Loucy (cell line): ENCODE measurements at regions not wholly inside any gene's neighbourhood (a gene's known extent, or its start where the extent isn't known, plus 50 kb on each side); places are given as distances from the start of the nearest gene placed in this dataset.

Experiments used
- H2AFZ ChIP-seq: fragments of 200-600 bp; sonication (generic); 2 replicates; pipeline ENCODE4 v1.6.0; 2016; ENCODE audit warnings: antibody characterized with exemption, mild to moderate bottlenecking, low read length, moderate library complexity
- H3F3A ChIP-seq: fragments of 200-600 bp; 2 replicates; pipeline ENCODE4 v1.6.0; 2016; ENCODE audit warnings: antibody characterized with exemption, low read depth, mild to moderate bottlenecking
- H3K27me3 ChIP-seq: fragments of 200-600 bp; sonication (generic); 2 replicates; pipeline ENCODE4 v1.6.1; 2014; ENCODE audit warnings: low read length, mild to moderate bottlenecking; ENCODE audit not compliant: insufficient read depth, poor library complexity, severe bottlenecking
- H3K36me3 ChIP-seq: fragments of 200-600 bp; sonication (generic); 2 replicates; pipeline ENCODE4 v1.6.1; 2016; ENCODE audit warnings: low read length; ENCODE audit not compliant: insufficient read depth
- H3K4me1 ChIP-seq: fragments of 200-600 bp; sonication (generic); 2 replicates; pipeline ENCODE4 v1.5.1; 2014; ENCODE audit warnings: low read length, mild to moderate bottlenecking; ENCODE audit not compliant: insufficient read depth, poor library complexity, severe bottlenecking
- H3K4me2 ChIP-seq: fragments of 200-600 bp; sonication (generic); 2 replicates; pipeline ENCODE4 v1.6.0; 2014; ENCODE audit warnings: antibody characterized with exemption, low read length, low read depth, mild to moderate bottlenecking; ENCODE audit not compliant: poor library complexity, severe bottlenecking
- H3K4me3 ChIP-seq: fragments of 200-600 bp; sonication (generic); 2 replicates; pipeline ENCODE4 v1.5.1; 2014; ENCODE audit warnings: low read length, mild to moderate bottlenecking, mixed read lengths; ENCODE audit not compliant: poor library complexity, severe bottlenecking
- H3K79me2 ChIP-seq: fragments of 200-600 bp; sonication (generic); 2 replicates; pipeline ENCODE4 v1.6.1; 2014; ENCODE audit warnings: low read length; ENCODE audit not compliant: insufficient read depth
- H3K9ac ChIP-seq: fragments of 200-600 bp; sonication (generic); 2 replicates; pipeline ENCODE4 v1.6.0; 2014; ENCODE audit warnings: mild to moderate bottlenecking, low read depth, low read length, moderate library complexity; ENCODE audit not compliant: poor library complexity, severe bottlenecking
- H3K9me2 ChIP-seq: fragments of 200-600 bp; sonication (generic); replicated peaks from 2 replicates; pipeline ENCODE4 v1.6.1; 2016; ENCODE audit warnings: low read depth, low read length, mixed read lengths
- H3K9me3 ChIP-seq: fragments of 200-600 bp; sonication (generic); 2 replicates; pipeline ENCODE4 v1.6.1; 2014; ENCODE audit warnings: mild to moderate bottlenecking, antibody characterized with exemption, low read length, low read depth; ENCODE audit not compliant: insufficient read depth
- H4K20me1 ChIP-seq: fragments of 200-600 bp; sonication (generic); 2 replicates; pipeline ENCODE4 v1.6.0; 2014; ENCODE audit warnings: antibody characterized with exemption, low read length, mild to moderate bottlenecking; ENCODE audit not compliant: insufficient read depth, poor library complexity, severe bottlenecking
- CTCF ChIP-seq: fragments of 200-600 bp; sonication (generic); conservative IDR thresholded peaks from 2 replicates; pipeline ENCODE4 v1.5.1; 2014; ENCODE audit warnings: mild to moderate bottlenecking, antibody characterized with exemption, low read length
- EZH2phosphoT487 ChIP-seq: fragments of 200-600 bp; IDR thresholded peaks from 2 replicates; pipeline ENCODE4 v1.6.1; 2018; ENCODE audit warnings: antibody characterized with exemption, mild to moderate bottlenecking, moderate library complexity, borderline replicate concordance

DNA sequence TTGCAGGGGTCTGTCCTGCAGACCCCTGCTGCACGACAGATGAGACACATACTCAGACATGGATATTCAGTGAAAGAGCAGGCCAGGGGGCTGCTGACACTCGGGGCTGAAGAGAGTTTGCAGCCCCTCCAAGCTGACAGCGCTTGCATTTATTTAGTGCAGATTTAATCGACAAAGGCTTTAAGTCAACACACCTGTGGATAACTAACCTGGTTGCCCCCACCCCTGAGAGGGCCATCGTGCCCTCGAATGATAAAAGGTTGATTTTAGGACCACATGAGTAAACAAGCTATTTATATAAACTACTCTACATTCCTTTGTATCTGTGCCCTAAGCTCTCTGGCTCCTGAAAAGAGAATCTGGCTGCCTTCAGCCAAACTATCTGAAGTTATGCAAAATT is 708.2 kb upstream of the LRRN3 start:
- H3K27me3 ChIP-seq, result no peaks in the 10 kb centered on the region
- no peaks in the 10 kb centered on the region for H3K36me3 ChIP-seq
- no peak overlapping the region for H3K4me2 ChIP-seq
- H3K79me2 ChIP-seq, result no peaks in the 10 kb centered on the region
- H3K9me2 ChIP-seq, result no peaks in the 10 kb centered on the region
- H2AFZ ChIP-seq, result no peak overlapping the region
- no peaks in the 10 kb centered on the region for H3K4me1 ChIP-seq
- H3K9ac ChIP-seq, result no peak overlapping the region
- no peak for TF ChIP-seq CTCF
- no peak for TF ChIP-seq EZH2phosphoT487
- H3K9me3 ChIP-seq, result no peaks in the 10 kb centered on the region
- no peak overlapping the region for H3K4me3 ChIP-seq
- no peaks in the 10 kb centered on the region for H3F3A ChIP-seq
- no peaks in the 10 kb centered on the region for H4K20me1 ChIP-seq

DNA sequence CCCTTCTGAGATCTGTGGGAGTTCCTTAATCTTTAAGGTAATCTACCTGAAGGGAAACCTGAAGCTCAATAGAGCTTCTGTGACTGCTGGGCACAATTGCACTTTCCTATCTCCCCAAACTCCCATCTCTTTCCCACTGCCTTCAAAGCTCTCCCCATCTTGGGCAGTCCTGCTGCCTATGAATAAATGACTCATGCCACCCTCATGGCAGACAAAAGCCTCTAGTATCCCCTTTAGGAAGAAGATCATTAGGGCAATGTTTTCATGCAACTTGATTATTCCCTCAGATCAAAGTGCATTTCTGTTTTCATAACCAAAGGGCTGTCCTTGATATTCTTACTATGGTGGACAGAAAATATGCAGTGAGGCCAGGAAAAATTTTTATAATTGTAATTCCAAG is 704.9 kb upstream of the LRRN3 start:
- no peak overlapping the region for H3K4me2 ChIP-seq
- no peaks in the 10 kb centered on the region for H3K9me3 ChIP-seq
- H3K36me3 ChIP-seq, result no peaks in the 10 kb centered on the region
- no peaks in the 10 kb centered on the region for H3K9me2 ChIP-seq
- no peaks in the 10 kb centered on the region for H4K20me1 ChIP-seq
- no peak overlapping the region for H3K9ac ChIP-seq
- H3K4me3 ChIP-seq, result no peak overlapping the region
- H2AFZ ChIP-seq, result no peak overlapping the region
- no peaks in the 10 kb centered on the region for H3K79me2 ChIP-seq
- no peaks in the 10 kb centered on the region for H3F3A ChIP-seq
- H3K27me3 ChIP-seq, result no peaks in the 10 kb centered on the region
- H3K4me1 ChIP-seq, result no peaks in the 10 kb centered on the region
- TF ChIP-seq CTCF (no peak), EZH2phosphoT487 (no peak)

DNA sequence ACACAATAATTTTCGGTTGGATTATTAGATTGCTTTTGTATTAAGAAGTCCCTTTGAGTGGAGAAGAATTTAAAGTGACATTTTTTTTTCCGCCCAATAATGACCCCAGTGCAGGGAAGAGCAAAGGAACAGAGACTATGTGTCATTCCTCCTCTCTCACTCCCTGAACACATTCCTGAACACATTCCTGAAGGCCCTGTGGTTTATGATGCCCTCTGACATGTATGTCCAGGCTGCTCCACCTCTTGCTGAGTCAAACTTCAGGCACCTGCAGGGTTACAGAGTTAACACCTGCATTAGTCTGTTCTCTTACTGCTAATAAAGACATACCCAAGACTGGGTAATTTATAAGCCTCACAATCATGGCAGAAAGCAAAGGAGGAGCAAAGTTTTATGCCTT is 704.0 kb upstream of the LRRN3 start:
- no peaks in the 10 kb centered on the region for H3K79me2 ChIP-seq
- H3K4me3 ChIP-seq, result no peak overlapping the region
- no peaks in the 10 kb centered on the region for H3K9me2 ChIP-seq
- H3K4me2 ChIP-seq, result no peak overlapping the region
- no peaks in the 10 kb centered on the region for H3K36me3 ChIP-seq
- no peaks in the 10 kb centered on the region for H3K9me3 ChIP-seq
- no peak overlapping the region for H2AFZ ChIP-seq
- no peak for TF ChIP-seq EZH2phosphoT487
- TF ChIP-seq CTCF, result no peak
- H3K9ac ChIP-seq, result no peak overlapping the region
- H3F3A ChIP-seq, result no peaks in the 10 kb centered on the region
- no peaks in the 10 kb centered on the region for H3K4me1 ChIP-seq
- no peaks in the 10 kb centered on the region for H3K27me3 ChIP-seq
- H4K20me1 ChIP-seq, result no peaks in the 10 kb centered on the region
